ENCODE measurements at regions not wholly inside any gene's neighbourhood (a gene's known extent, or its start where the extent isn't known, plus 50 kb on each side); places are given as distances from the start of the nearest gene placed in this dataset.

DNA sequence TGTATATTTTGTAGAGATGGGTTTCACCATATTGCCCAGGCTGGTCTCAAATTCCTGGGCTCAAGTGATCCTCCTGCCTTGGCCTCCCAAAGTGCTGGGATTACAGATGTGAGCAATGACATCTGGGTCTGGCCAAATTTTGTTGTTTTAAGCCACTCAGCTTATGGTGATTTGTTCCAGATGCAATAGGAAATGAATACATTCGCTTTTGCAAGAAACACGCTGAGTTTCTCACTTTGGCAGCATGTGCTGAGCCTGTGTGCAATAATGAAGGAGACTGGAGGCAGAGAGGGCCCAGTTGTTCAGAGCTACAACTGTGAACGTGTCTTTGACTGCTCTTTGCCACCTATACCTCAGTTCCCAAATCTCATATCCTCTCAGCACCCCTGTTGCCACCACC is 56.4 kb downstream of the KIF4B start (continued):
- no peak for TF ChIP-seq ZNF134 (CRISPR knock-in tag; conservative IDR thresholded peaks at IDR 0.05)

DNA sequence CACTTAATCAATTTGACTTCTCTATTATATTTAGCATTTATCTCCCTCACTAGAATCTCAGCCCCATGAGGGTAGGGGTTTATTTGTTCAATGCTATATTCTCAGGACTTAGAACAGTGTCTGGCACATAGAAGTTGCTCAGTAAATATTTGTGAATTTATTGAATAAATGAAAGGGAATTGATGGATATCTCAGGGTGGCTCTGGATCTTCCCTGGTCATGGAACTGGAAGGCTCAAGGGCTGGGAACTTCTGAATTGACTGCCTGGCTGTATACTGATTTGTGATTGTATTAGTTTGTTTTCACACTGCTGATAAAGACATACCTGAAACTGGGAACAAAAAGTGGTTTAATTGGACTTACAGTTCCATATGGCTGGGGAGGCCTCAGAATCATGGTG is 57.2 kb downstream of the KIF4B start:
- Histone ChIP-seq H3K27ac (ENCODE audit: extremely low read depth, low read depth, low read length) (no peak overlapping the region), H3K4me3 (no peak overlapping the region), H3K9me1 (ENCODE audit: control insufficient read depth, insufficient read depth, low read length) (no peaks in the 10 kb centered on the region), H3K9ac (ENCODE audit: insufficient read depth in 1 of 2, low read depth in 2 of 2, low read length in 2 of 2) (no peak overlapping the region), H3K27me3 (ENCODE audit: control insufficient read depth in 2 of 2, insufficient read depth in 2 of 2, low read length in 2 of 2) (no peaks in the 10 kb centered on the region; a peak in 3 of 5 replicates), H3K36me3 (ENCODE audit: control insufficient read depth, insufficient read depth, low read length) (no peaks in the 10 kb centered on the region), H2AFZ (ENCODE audit: low read depth, low read length) (no peak overlapping the region), H3K9me3 (replicated peaks; ENCODE audit: control insufficient read depth, insufficient read depth, low read depth, low read length) (no peaks in the 10 kb centered on the region), H3K4me1 (replicated peaks in 1 of 2; ENCODE audit: control insufficient read depth in 2 of 2, insufficient read depth in 2 of 2, low read length in 2 of 2) (no peaks in the 10 kb centered on the region), H4K20me1 (replicated peaks; ENCODE audit: control insufficient read depth, insufficient read depth, low read length) (no peaks in the 10 kb centered on the region), H3K79me2 (ENCODE audit: control insufficient read depth, insufficient read depth, low read length) (no peaks in the 10 kb centered on the region), H3K4me2 (ENCODE audit: insufficient read depth, low read length) (no peak overlapping the region)
- DNase-seq (ENCODE audit: extremely low read depth in 1 of 4, low spot score in 3 of 4), result no peak
- in situ Hi-C loops (cut with MboI), result no loop called here
- BruUV-seq (replicated peaks), result no TSS peak
- no peak for FAIRE-seq
- TF ChIP-seq, protein P1, sequence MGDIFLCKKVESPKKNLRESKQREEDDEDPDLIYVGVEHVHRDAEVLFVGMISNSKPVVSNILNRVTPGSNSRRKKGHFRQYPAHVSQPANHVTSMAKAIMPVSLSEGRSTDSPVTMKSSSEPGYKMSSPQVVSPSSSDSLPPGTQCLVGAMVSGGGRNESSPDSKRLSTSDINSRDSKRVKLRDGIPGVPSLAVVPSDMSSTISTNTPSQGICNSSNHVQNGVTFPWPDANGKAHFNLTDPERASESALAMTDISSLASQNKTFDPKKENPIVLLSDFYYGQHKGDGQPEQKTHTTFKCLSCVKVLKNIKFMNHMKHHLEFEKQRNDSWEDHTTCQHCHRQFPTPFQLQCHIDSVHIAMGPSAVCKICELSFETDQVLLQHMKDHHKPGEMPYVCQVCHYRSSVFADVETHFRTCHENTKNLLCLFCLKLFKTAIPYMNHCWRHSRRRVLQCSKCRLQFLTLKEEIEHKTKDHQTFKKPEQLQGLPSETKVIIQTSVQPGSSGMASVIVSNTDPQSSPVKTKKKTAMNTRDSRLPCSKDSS (IDR thresholded peaks at IDR 0.05; ENCODE audit: low read depth, partially characterized antibody), result no peak
- TF ChIP-seq MYNN (IDR thresholded peaks at IDR 0.05) (no peak), MYNN (CRISPR knock-in tag; IDR thresholded peaks at IDR 0.05) (no peak)
- ATAC-seq, result no peak
- intact Hi-C loops (cut with micrococcal nuclease), result no loop called here
- CTCF ChIA-PET (ENCODE audit: low intra/inter-chr PET ratio), result no interaction called here
- POLR2A ChIA-PET, result no interaction called here

DNA sequence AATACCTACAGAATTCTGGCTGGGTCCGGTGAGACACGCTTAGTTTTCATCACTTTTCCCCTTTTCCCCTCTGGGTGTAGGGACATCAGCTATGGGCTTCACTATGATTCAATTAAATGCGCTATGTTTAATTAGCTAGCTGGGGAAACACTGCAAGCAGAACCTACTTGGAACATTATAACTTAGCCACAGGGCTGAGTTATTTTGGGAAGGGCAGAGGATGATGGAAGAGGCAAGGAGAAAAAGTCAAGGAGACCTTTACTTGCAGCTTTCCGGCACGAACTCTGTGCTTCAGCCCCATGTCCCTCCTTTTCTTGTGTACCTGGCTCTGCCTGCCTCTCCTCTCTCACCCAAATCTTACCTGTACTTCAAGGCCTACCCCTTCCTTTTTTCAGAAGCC is 62.8 kb downstream of the KIF4B start:
- CTCF ChIA-PET (ENCODE audit: low intra/inter-chr PET ratio), result interaction anchor here (0.6 kb wide), 1 partner anchor 420 kb away, joined by 4 read pairs; no protein-coding TSS in a partner anchor
- Histone ChIP-seq H3K4me3 (no peak overlapping the region), H2AFZ (ENCODE audit: low read depth, low read length) (no peak overlapping the region), H3K9me3 (replicated peaks; ENCODE audit: control insufficient read depth, insufficient read depth, low read depth, low read length) (no peaks in the 10 kb centered on the region), H3K4me1 (replicated peaks in 1 of 2; ENCODE audit: control insufficient read depth in 2 of 2, insufficient read depth in 2 of 2, low read length in 2 of 2) (no peaks in the 10 kb centered on the region), H3K27me3 (ENCODE audit: control insufficient read depth in 2 of 2, insufficient read depth in 2 of 2, low read length in 2 of 2) (no peaks in the 10 kb centered on the region), H4K20me1 (replicated peaks; ENCODE audit: control insufficient read depth, insufficient read depth, low read length) (no peaks in the 10 kb centered on the region), H3K9me1 (ENCODE audit: control insufficient read depth, insufficient read depth, low read length) (no peaks in the 10 kb centered on the region), H3K27ac (ENCODE audit: extremely low read depth, low read depth, low read length) (no peak overlapping the region), H3K4me2 (ENCODE audit: insufficient read depth, low read length) (no peak overlapping the region), H3K36me3 (ENCODE audit: control insufficient read depth, insufficient read depth, low read length) (no peaks in the 10 kb centered on the region), H3K79me2 (ENCODE audit: control insufficient read depth, insufficient read depth, low read length) (no peaks in the 10 kb centered on the region), H3K9ac (ENCODE audit: insufficient read depth in 1 of 2, low read depth in 2 of 2, low read length in 2 of 2) (no peak overlapping the region)
- intact Hi-C loops (cut with micrococcal nuclease) (no loop called here), in situ Hi-C loops (cut with MboI) (no loop called here)
- FAIRE-seq, result no peak
- POLR2A ChIA-PET, result interaction anchor here (1.1 kb wide), 1 partner anchor 10 kb away, joined by 3 read pairs; no protein-coding TSS in a partner anchor
- no peak for DNase-seq (ENCODE audit: extremely low read depth in 1 of 4, low spot score in 3 of 4)
- no peak for TF ChIP-seq PHF8 (IDR thresholded peaks at IDR 0.05; ENCODE audit: borderline replicate concordance, low read length)
- TF ChIP-seq RAD51 (IDR thresholded peaks at IDR 0.05; ENCODE audit: borderline replicate concordance, low read depth), result no peak
- no peak for TF ChIP-seq RUNX1 (IDR thresholded peaks at IDR 0.05; ENCODE audit: low read depth)
- no peak for TF ChIP-seq MED1 (CRISPR knock-in tag; IDR thresholded peaks at IDR 0.05; ENCODE audit: borderline replicate concordance)
- no peak for TF ChIP-seq ZNF253 (CRISPR knock-in tag; conservative IDR thresholded peaks at IDR 0.05)
- TF ChIP-seq STAT5B (CRISPR knock-in tag; IDR thresholded peaks at IDR 0.05), result no peak
- TF ChIP-seq PRMT5 (CRISPR knock-in tag; IDR thresholded peaks at IDR 0.05), result no peak
- no peak for ATAC-seq
- 0% methylated on average over 4 of the region's 5 CpGs for WGBS (ENCODE audit: insufficient coverage, low coverage, missing lambda C conversion rate)
- BruUV-seq (replicated peaks), result no TSS peak
